Inferior parietal cortex (tissue), 1 donor: ENCODE measurements at regions not wholly inside any gene's neighbourhood (a gene's known extent, or its start where the extent isn't known, plus 50 kb on each side); places are given as distances from the start of the nearest gene placed in this dataset.

ENCODE experiments used
- DNase-seq: peaks from one replicate; pipeline ENCODE4 v3.0.0-alpha.2; 2016; ENCODE audit errors: extremely low spot score

- DNase-seq: no peak
Observed at GRCh38 chr14:96638041-96638855, 136.1 kb downstream of the PAPOLA start.

GRCh38 chr14:96639550-96639949, 137.4 kb downstream of the PAPOLA start:
- no peak for DNase-seq

GRCh38 chr14:96648506-96649326, 146.5 kb downstream of the PAPOLA start:
- no peak for DNase-seq

- DNase-seq: no peak
Observed at GRCh38 chr14:96649327-96649601, 147.1 kb downstream of the PAPOLA start.

GRCh38 chr14:96653597-96653996, 143.6 kb upstream of the VRK1 start:
- no peak for DNase-seq

GRCh38 chr14:96658611-96659010, 138.6 kb upstream of the VRK1 start:
- no peak for DNase-seq

GRCh38 chr14:96660123-96660522, 137.1 kb upstream of the VRK1 start:
- no peak for DNase-seq

- DNase-seq: no peak
Observed at GRCh38 chr14:96660667-96661066, 136.5 kb upstream of the VRK1 start.

GRCh38 chr14:96661244-96661969, 135.8 kb upstream of the VRK1 start:
- no peak for DNase-seq

- DNase-seq: no peak
Observed at GRCh38 chr14:96662116-96662970, 134.8 kb upstream of the VRK1 start.

GRCh38 chr14:96663076-96663475, 134.1 kb upstream of the VRK1 start:
- DNase-seq: no peak

- no peak for DNase-seq
Observed at GRCh38 chr14:96663491-96664067, 133.6 kb upstream of the VRK1 start.

- DNase-seq: no peak
Observed at GRCh38 chr14:96666088-96666487, 131.1 kb upstream of the VRK1 start.

GRCh38 chr14:96670391-96670790, 126.8 kb upstream of the VRK1 start:
- no peak for DNase-seq

- DNase-seq: no peak
Observed at GRCh38 chr14:96671218-96671617, 126.0 kb upstream of the VRK1 start.

- no peak for DNase-seq
Observed at GRCh38 chr14:96673706-96674105, 123.5 kb upstream of the VRK1 start.

- no peak for DNase-seq
Observed at GRCh38 chr14:96674121-96674520, 123.1 kb upstream of the VRK1 start.

GRCh38 chr14:96676166-96676565, 121.0 kb upstream of the VRK1 start:
- DNase-seq: no peak

- DNase-seq: no peak
Observed at GRCh38 chr14:96681829-96682228, 115.4 kb upstream of the VRK1 start.

- no peak for DNase-seq
Observed at GRCh38 chr14:96682401-96682800, 114.8 kb upstream of the VRK1 start.

GRCh38 chr14:96683562-96684289, 113.5 kb upstream of the VRK1 start:
- DNase-seq: no peak
